Mesenchymal stem cell (in vitro differentiated cells and primary cell): ENCODE measurements at regions not wholly inside any gene's neighbourhood (a gene's known extent, or its start where the extent isn't known, plus 50 kb on each side); places are given as distances from the start of the nearest gene placed in this dataset.

ENCODE experiments used
- DNase-seq: peaks from one replicate; pipeline ENCODE4 v3.0.0-alpha.2; 2013
- H2AFZ ChIP-seq: one replicate; pipeline ENCODE4 v1.6.1; 2013; ENCODE audit warnings: low read depth, mild to moderate bottlenecking, control low read depth, inconsistent platforms, low read length, moderate library complexity
- H2AK5ac ChIP-seq: 2 replicates; pipeline ENCODE4 v1.6.1; 2013; ENCODE audit warnings: low read length, moderate library complexity, mild to moderate bottlenecking, inconsistent platforms; ENCODE audit not compliant: severe bottlenecking
- H2BK120ac ChIP-seq: one replicate; pipeline ENCODE4 v1.6.1; 2013; ENCODE audit warnings: low read depth, mild to moderate bottlenecking, inconsistent platforms, low read length, moderate library complexity
- H2BK12ac ChIP-seq, 2 experiments: one replicate each; pipeline ENCODE4 v1.6.1; 2013; ENCODE audit warnings: inconsistent platforms in 2 of 2, low read length in 2 of 2, mild to moderate bottlenecking in 2 of 2, moderate library complexity in 2 of 2, control low read depth in 1 of 2
- H2BK15ac ChIP-seq: one replicate; pipeline ENCODE4 v1.6.1; 2013; ENCODE audit warnings: mild to moderate bottlenecking, low read depth, inconsistent platforms; ENCODE audit not compliant: poor library complexity, severe bottlenecking
- H2BK5ac ChIP-seq: 2 replicates; pipeline ENCODE4 v1.6.1; 2013; ENCODE audit warnings: low read depth, mild to moderate bottlenecking, low read length, control low read depth, inconsistent platforms; ENCODE audit not compliant: poor library complexity, severe bottlenecking
- H3K14ac ChIP-seq, 2 experiments: one replicate each; pipeline ENCODE4 v1.6.1; 2013; ENCODE audit warnings: inconsistent platforms in 2 of 2, low read length in 2 of 2, control low read depth in 1 of 2, mild to moderate bottlenecking in 1 of 2, moderate library complexity in 1 of 2
- H3K18ac ChIP-seq, 2 experiments: one replicate each; pipeline ENCODE4 v1.6.1; 2013; ENCODE audit warnings: inconsistent platforms in 2 of 2, low read length in 2 of 2, control low read depth in 1 of 2, low read depth in 1 of 2, mild to moderate bottlenecking in 1 of 2
- H3K23ac ChIP-seq, 2 experiments: one replicate each; pipeline ENCODE4 v1.6.1; 2013; ENCODE audit warnings: inconsistent platforms in 2 of 2, low read length in 2 of 2, mild to moderate bottlenecking in 2 of 2, moderate library complexity in 2 of 2, control low read depth in 1 of 2
- H3K27ac ChIP-seq: 2 replicates; pipeline ENCODE4 v1.5.1; 2013; ENCODE audit warnings: mild to moderate bottlenecking, moderate library complexity, low read length, control low read depth, inconsistent platforms; ENCODE audit not compliant: poor library complexity, severe bottlenecking
- H3K27me3 ChIP-seq, 2 experiments: 2 replicates each; pipeline versions ENCODE4 v1.6.1 to v1.7.0; 2013; ENCODE audit warnings: low read length in 2 of 2, mild to moderate bottlenecking in 2 of 2, moderate library complexity in 2 of 2, control low read depth in 1 of 2, inconsistent platforms in 1 of 2; ENCODE audit not compliant: control insufficient read depth in 1 of 2, insufficient read depth in 1 of 2
- H3K36me3 ChIP-seq, 2 experiments: 2 replicates each; pipeline versions ENCODE4 v1.6.1 to v1.7.0; 2013; ENCODE audit warnings: low read length in 2 of 2, control low read depth in 1 of 2, inconsistent platforms in 1 of 2, low read depth in 1 of 2, mild to moderate bottlenecking in 1 of 2; ENCODE audit not compliant: insufficient read depth in 2 of 2, control insufficient read depth in 1 of 2
- H3K4ac ChIP-seq, 2 experiments: one replicate each; pipeline ENCODE4 v1.6.1; 2013; ENCODE audit warnings: inconsistent platforms in 2 of 2, low read length in 2 of 2, mild to moderate bottlenecking in 2 of 2, moderate library complexity in 2 of 2, control low read depth in 1 of 2, low read depth in 1 of 2
- H3K4me1 ChIP-seq: 2 replicates; pipeline ENCODE4 v1.6.1; 2013; ENCODE audit warnings: low read depth, low read length, control low read depth; ENCODE audit not compliant: control insufficient read depth, insufficient read depth
- H3K4me2 ChIP-seq: 2 replicates; pipeline ENCODE4 v1.6.1; 2013; ENCODE audit warnings: low read length, mild to moderate bottlenecking, inconsistent platforms; ENCODE audit not compliant: poor library complexity, severe bottlenecking
- H3K4me3 ChIP-seq, 2 experiments: 2 replicates each; pipeline versions ENCODE4 v1.5.1 to v1.7.0; 2013; ENCODE audit warnings: low read length in 2 of 2, mild to moderate bottlenecking in 2 of 2, control low read depth in 1 of 2, low read depth in 1 of 2; ENCODE audit not compliant: insufficient read depth in 1 of 2
- H3K79me1 ChIP-seq: replicated peaks from 2 replicates; pipeline ENCODE4 v1.6.1; 2013; ENCODE audit warnings: mild to moderate bottlenecking, control low read depth, low read length, inconsistent platforms; ENCODE audit not compliant: poor library complexity, severe bottlenecking
- H3K9ac ChIP-seq: 2 replicates; pipeline ENCODE4 v1.7.0; 2013; ENCODE audit warnings: mild to moderate bottlenecking, low read length, moderate library complexity
- H3K9me3 ChIP-seq: 2 replicates; pipeline ENCODE4 v1.7.0; 2013; ENCODE audit warnings: mild to moderate bottlenecking, low read length; ENCODE audit not compliant: control insufficient read depth
- H4K8ac ChIP-seq: one replicate; pipeline ENCODE4 v1.6.1; 2013; ENCODE audit warnings: inconsistent platforms, mild to moderate bottlenecking, low read length, moderate library complexity
- H4K91ac ChIP-seq: one replicate; pipeline ENCODE4 v1.6.1; 2013; ENCODE audit warnings: mild to moderate bottlenecking, low read length, inconsistent platforms
- WGBS: methylation state at CpG from one replicate; pipeline ENCODE4 v1.1.7; 2013; ENCODE audit warnings: mixed read lengths; 5-methylcytosine and 5-hydroxymethylcytosine counted together

DNA sequence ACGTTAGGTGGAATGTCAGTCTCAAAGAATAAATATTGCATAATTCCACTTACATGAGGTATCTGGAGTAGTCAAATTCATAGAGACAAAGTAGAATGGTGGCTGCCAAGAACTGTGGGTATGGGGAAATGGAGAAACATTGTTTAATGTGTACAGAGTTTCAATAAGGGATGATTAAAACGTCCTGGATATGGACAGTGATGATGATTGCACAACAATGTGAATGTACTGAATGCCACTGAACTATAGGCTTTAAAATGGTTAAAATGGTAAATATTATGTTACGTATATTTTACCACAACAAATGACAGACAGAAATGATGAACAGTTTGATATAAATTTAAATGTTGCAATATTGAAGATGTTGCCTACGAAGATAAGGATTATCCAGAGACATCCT is 602.0 kb upstream of the PKDCC start:
- Histone ChIP-seq H4K91ac (no peak overlapping the region), H3K18ac (no peak overlapping the region), H2BK5ac (no peak overlapping the region), H4K8ac (no peak overlapping the region), H2BK12ac (no peak overlapping the region), H2AK5ac (no peak overlapping the region), H2BK120ac (no peak overlapping the region), H3K4me2 (no peak overlapping the region), H3K36me3 (no peaks in the 10 kb centered on the region), H3K4me1 (no peaks in the 10 kb centered on the region), H3K14ac (no peak overlapping the region), H3K9me3 (peaks cover 8% of the 10 kb centered on the region), H3K79me1 (no peaks in the 10 kb centered on the region), H3K27me3 (no peaks in the 10 kb centered on the region), H3K4ac (no peak overlapping the region), H2AFZ (no peak overlapping the region), H3K27ac (no peak overlapping the region), H3K9ac (no peak overlapping the region), H2BK15ac (no peak overlapping the region), H3K23ac (no peak overlapping the region), H3K4me3 (no peak overlapping the region)
- WGBS = 42% methylated on average over 2 of the region's 4 CpGs
- no peak for DNase-seq

DNA sequence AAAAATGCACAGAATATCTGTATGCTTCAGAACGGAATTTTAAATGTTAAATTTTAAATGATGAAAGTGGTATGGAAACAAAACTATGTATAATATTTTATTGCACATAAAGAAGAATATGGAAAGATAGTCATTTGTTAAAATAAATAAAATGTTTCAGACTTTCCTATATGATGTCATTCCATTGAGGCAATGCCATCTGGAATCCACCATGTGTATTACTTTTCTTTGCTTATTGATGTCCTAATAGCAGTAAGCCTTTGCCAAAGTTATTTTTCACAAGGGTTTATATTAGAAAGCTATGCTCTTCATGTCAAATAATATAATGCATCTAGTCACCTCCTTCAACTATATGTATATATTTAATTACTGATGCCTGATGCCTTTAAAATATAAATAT is 601.6 kb upstream of the PKDCC start:
- WGBS = no CpG with 5 or more reads among the region's 1 CpG
- H2AFZ ChIP-seq = no peak overlapping the region
- H2AK5ac ChIP-seq = no peak overlapping the region
- H3K9me3 ChIP-seq = peaks cover 4% of the 10 kb centered on the region
- H2BK15ac ChIP-seq = no peak overlapping the region
- H2BK12ac ChIP-seq = no peak overlapping the region
- H3K27ac ChIP-seq = no peak overlapping the region
- H2BK5ac ChIP-seq = no peak overlapping the region
- H4K91ac ChIP-seq = no peak overlapping the region
- no peaks in the 10 kb centered on the region for H3K27me3 ChIP-seq
- no peak overlapping the region for H3K9ac ChIP-seq
- no peak overlapping the region for H4K8ac ChIP-seq
- no peak overlapping the region for H3K4ac ChIP-seq
- no peak overlapping the region for H2BK120ac ChIP-seq
- no peaks in the 10 kb centered on the region for H3K36me3 ChIP-seq
- H3K4me2 ChIP-seq = no peak overlapping the region
- H3K4me3 ChIP-seq = no peak overlapping the region
- H3K14ac ChIP-seq = no peak overlapping the region
- H3K23ac ChIP-seq = no peak overlapping the region
- H3K4me1 ChIP-seq = no peaks in the 10 kb centered on the region
- no peaks in the 10 kb centered on the region for H3K79me1 ChIP-seq
- no peak overlapping the region for H3K18ac ChIP-seq
- DNase-seq = no peak

DNA sequence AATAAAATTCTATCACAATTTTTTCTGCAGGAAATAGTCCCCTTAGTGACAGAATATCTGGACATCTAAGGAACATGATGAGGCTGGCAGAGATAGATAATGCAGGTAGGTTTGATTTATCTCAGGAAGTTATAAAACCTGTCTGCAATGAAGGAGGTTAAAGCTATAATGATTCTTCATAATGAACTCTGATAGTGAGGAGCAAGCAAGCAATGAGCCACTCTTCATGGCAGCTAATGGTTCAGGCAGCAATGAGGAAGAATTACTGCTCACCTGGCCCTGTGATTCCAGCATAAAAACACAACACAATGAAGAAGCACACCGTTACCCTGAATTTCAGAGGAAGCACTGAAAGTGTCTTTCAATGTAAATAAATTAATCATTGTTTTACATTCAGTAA is 599.6 kb upstream of the PKDCC start:
- no peak overlapping the region for H3K27ac ChIP-seq
- H2BK12ac ChIP-seq = no peak overlapping the region
- H3K27me3 ChIP-seq = no peaks in the 10 kb centered on the region
- no CpG with 5 or more reads among the region's 1 CpG for WGBS
- H2BK15ac ChIP-seq = no peak overlapping the region
- H3K9me3 ChIP-seq = no peaks in the 10 kb centered on the region
- H3K23ac ChIP-seq = no peak overlapping the region
- H3K9ac ChIP-seq = no peak overlapping the region
- H2AK5ac ChIP-seq = no peak overlapping the region
- DNase-seq = no peak
- no peak overlapping the region for H2AFZ ChIP-seq
- no peak overlapping the region for H3K18ac ChIP-seq
- H3K14ac ChIP-seq = no peak overlapping the region
- H2BK120ac ChIP-seq = no peak overlapping the region
- H3K4me2 ChIP-seq = no peak overlapping the region
- no peak overlapping the region for H3K4ac ChIP-seq
- no peaks in the 10 kb centered on the region for H3K36me3 ChIP-seq
- H3K4me1 ChIP-seq = no peaks in the 10 kb centered on the region
- no peak overlapping the region for H4K8ac ChIP-seq
- H4K91ac ChIP-seq = no peak overlapping the region
- H3K79me1 ChIP-seq = no peaks in the 10 kb centered on the region
- no peak overlapping the region for H3K4me3 ChIP-seq
- no peak overlapping the region for H2BK5ac ChIP-seq

DNA sequence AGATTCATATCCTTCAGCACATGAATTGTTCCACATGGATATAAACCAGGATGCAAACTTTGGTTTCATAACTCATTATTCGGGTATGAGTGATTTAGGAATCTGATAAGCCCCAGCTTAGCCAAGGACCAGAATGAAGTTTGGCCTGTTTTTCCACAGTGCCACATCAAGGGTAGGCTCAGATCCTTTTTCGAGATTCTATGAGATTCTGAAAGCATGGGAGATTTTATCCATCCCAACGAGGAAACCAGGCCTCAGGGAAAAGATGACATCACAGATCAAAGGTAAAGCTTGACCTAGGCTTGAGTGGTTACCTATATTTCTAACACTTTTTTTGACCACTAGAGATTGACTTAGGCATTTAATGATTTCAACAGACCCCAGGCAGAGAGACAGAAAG is 590.8 kb upstream of the PKDCC start:
- Histone ChIP-seq H2BK15ac (no peak overlapping the region), H3K36me3 (no peaks in the 10 kb centered on the region), H2BK12ac (no peak overlapping the region), H3K9ac (no peak overlapping the region), H3K4me2 (no peak overlapping the region), H3K27me3 (no peaks in the 10 kb centered on the region), H4K91ac (no peak overlapping the region), H2AFZ (no peak overlapping the region), H4K8ac (no peak overlapping the region), H3K4me3 (no peak overlapping the region), H3K79me1 (no peaks in the 10 kb centered on the region), H3K27ac (no peak overlapping the region), H3K4ac (no peak overlapping the region), H2BK120ac (no peak overlapping the region), H3K4me1 (no peaks in the 10 kb centered on the region), H3K14ac (no peak overlapping the region), H3K23ac (no peak overlapping the region), H2AK5ac (no peak overlapping the region), H2BK5ac (no peak overlapping the region), H3K9me3 (no peaks in the 10 kb centered on the region), H3K18ac (no peak overlapping the region)
- 90% methylated on average over 3 of the region's 3 CpGs for WGBS
- DNase-seq = no peak
